A549 (cell line): ENCODE measurements at regions not wholly inside any gene's neighbourhood (a gene's known extent, or its start where the extent isn't known, plus 50 kb on each side); places are given as distances from the start of the nearest gene placed in this dataset.

Source experiments
- ATAC-seq, 2 experiments: fragments of 200-7000 bp in 1 of 2; fragments of >200 bp in 1 of 2; cut with Nextera tagmentation in 1 of 2; cut with Tn5 transposase in 1 of 2; 3 replicates each; pipeline versions ENCODE4 v1.8.0 to v1.9.1; 2018 to 2020; ENCODE audit warnings: mild to moderate bottlenecking in 1 of 2, moderate library complexity in 1 of 2
- CTCF ChIA-PET: fragments of 300-600 bp; sonication (Branson Sonifier 250); formaldehyde crosslinking; extraction: SDS; loops from one replicate; lab custom pipeline; 2021; ENCODE audit warnings: antibody characterized with exemption, inconsistent platforms; lab: Yijun Ruan, JAX
- POLR2A ChIA-PET: fragments of 350-600 bp; formaldehyde crosslinking; extraction: SDS; loops from one replicate; lab custom pipeline; 2021; ENCODE audit warnings: antibody characterized with exemption, inconsistent platforms; lab: Yijun Ruan, JAX
- DNase-seq, 2 experiments: peaks; one replicate each; pipeline versions ENCODE4 v3.0.0 to v3.0.0-alpha.2; 2011 to 2016; ENCODE audit warnings: low read depth in 1 of 2, low spot score in 1 of 2
- FAIRE-seq: peaks from 2 replicates; lab custom pipeline; 2011; peaks lifted over from hg19 to GRCh38; lab: Jason Lieb, UNC
- H3K27ac ChIP-seq, 2 experiments: fragments of >200 bp; sonication (Bioruptor Twin); formaldehyde crosslinking; 3 replicates each; pipeline ENCODE4 v1.5.1; 2016 to 2017
- H3K4me1 ChIP-seq: fragments of >200 bp; sonication (Bioruptor Twin); formaldehyde crosslinking; 3 replicates; pipeline ENCODE4 v1.6.1; 2016
- H3K4me2 ChIP-seq: fragments of >200 bp; sonication (Bioruptor Twin); formaldehyde crosslinking; 3 replicates; pipeline ENCODE4 v1.6.1; 2016
- H3K4me3 ChIP-seq: fragments of >200 bp; sonication (Bioruptor Twin); formaldehyde crosslinking; 3 replicates; pipeline ENCODE4 v1.5.1; 2016
- H3K9me3 ChIP-seq: fragments of >200 bp; sonication (Bioruptor Twin); formaldehyde crosslinking; 3 replicates; pipeline ENCODE4 v1.6.1; 2016
- CEBPB ChIP-seq, 2 experiments: fragments of >200 bp in 1 of 2; sonication (Bioruptor Twin) in 1 of 2; formaldehyde crosslinking in 1 of 2; IDR thresholded peaks; 2 replicates each; pipeline ENCODE4 v1.6.1; 2012 to 2016
- E2F6 ChIP-seq: IDR thresholded peaks from 2 replicates; pipeline ENCODE4 v1.6.1; 2012; ENCODE audit warnings: low read depth, borderline replicate concordance
- EHF ChIP-seq: fragments of 250-450 bp; sonication (Bioruptor Pico); IDR thresholded peaks from 2 replicates; pipeline ENCODE4 v1.5.0; 2020; ENCODE audit warnings: mild to moderate bottlenecking
- ELK1 ChIP-seq: fragments of 150-350 bp; IDR thresholded peaks from 2 replicates; pipeline ENCODE4 v1.6.1; 2014; ENCODE audit warnings: low read depth, mild to moderate bottlenecking, low read length
- ESRRA ChIP-seq: fragments of 150-350 bp; IDR thresholded peaks from 2 replicates; pipeline ENCODE4 v1.6.1; 2014; ENCODE audit warnings: mild to moderate bottlenecking, low read length, borderline replicate concordance
- FOXS1 ChIP-seq: fragments of 250-450 bp; sonication (Bioruptor Pico); IDR thresholded peaks from 2 replicates; pipeline ENCODE4 v1.5.0; 2020; ENCODE audit warnings: mild to moderate bottlenecking, moderate library complexity
- GATA3 ChIP-seq: IDR thresholded peaks from 2 replicates; pipeline ENCODE4 v1.6.1; 2012; ENCODE audit warnings: borderline replicate concordance
- HDAC2 ChIP-seq: fragments of 200-600 bp; sonication (generic); IDR thresholded peaks from 2 replicates; pipeline ENCODE4 v1.6.1; 2016
- HOXA7 ChIP-seq: fragments of 250-450 bp; sonication (Bioruptor Pico); IDR thresholded peaks from 2 replicates; pipeline ENCODE4 v1.5.0; 2020; ENCODE audit warnings: mild to moderate bottlenecking, moderate library complexity
- JUN ChIP-seq, 2 experiments: fragments of >200 bp; sonication (Bioruptor Twin); formaldehyde crosslinking; IDR thresholded peaks; 2 replicates in 1 of 2; 3 replicates in 1 of 2; pipeline ENCODE4 v1.6.1; 2016 to 2017
- MAFK ChIP-seq: fragments of 450-650 bp; IDR thresholded peaks from 2 replicates; pipeline ENCODE4 v1.6.1; 2014; ENCODE audit not compliant: partially characterized antibody
- MAX ChIP-seq: IDR thresholded peaks from 2 replicates; pipeline ENCODE4 v1.6.1; 2012
- MAZ ChIP-seq: fragments of 150-350 bp; IDR thresholded peaks from 2 replicates; pipeline ENCODE4 v1.6.1; 2014; ENCODE audit warnings: antibody characterized with exemption, low read depth, low read length, borderline replicate concordance
- NPAS2 ChIP-seq: fragments of 250-450 bp; sonication (Bioruptor Pico); IDR thresholded peaks from 2 replicates; pipeline ENCODE4 v1.8.0; 2022; ENCODE audit warnings: mild to moderate bottlenecking, moderate library complexity, borderline replicate concordance
- NR3C1 ChIP-seq: fragments of >200 bp; sonication (Bioruptor Twin); formaldehyde crosslinking; IDR thresholded peaks from 3 replicates; pipeline ENCODE4 v1.6.1; 2017
- PBX3 ChIP-seq: IDR thresholded peaks from 2 replicates; pipeline ENCODE4 v1.6.1; 2012
- PHF8 ChIP-seq: fragments of 200-600 bp; sonication (generic); IDR thresholded peaks from 2 replicates; pipeline ENCODE4 v1.6.1; 2016; ENCODE audit warnings: low read depth, mild to moderate bottlenecking, antibody characterized with exemption, moderate library complexity, borderline replicate concordance
- POLR2A ChIP-seq: IDR thresholded peaks from 2 replicates; pipeline ENCODE4 v1.6.1; 2012; ENCODE audit warnings: mild to moderate bottlenecking, low read length
- POLR2AphosphoS2 ChIP-seq: conservative IDR thresholded peaks from 2 replicates; pipeline ENCODE4 v1.6.1; 2012; ENCODE audit warnings: low read length, improper control_type of control experiment, inconsistent platforms
- RAD21 ChIP-seq, 2 experiments: fragments of >200 bp in 1 of 2; sonication (Bioruptor Twin) in 1 of 2; formaldehyde crosslinking in 1 of 2; IDR thresholded peaks in 1 of 2; conservative IDR thresholded peaks in 1 of 2; 2 replicates in 1 of 2; 3 replicates in 1 of 2; pipeline ENCODE4 v1.6.1; 2012 to 2018; ENCODE audit warnings: inconsistent platforms in 1 of 2
- RARB ChIP-seq: fragments of 250-450 bp; sonication (Bioruptor Pico); IDR thresholded peaks from 2 replicates; pipeline ENCODE4 v1.8.0; 2021; ENCODE audit warnings: mild to moderate bottlenecking, moderate library complexity
- SMC3 ChIP-seq: fragments of >200 bp; sonication (Bioruptor Twin); formaldehyde crosslinking; IDR thresholded peaks from 3 replicates; pipeline ENCODE4 v1.6.1; 2018; ENCODE audit warnings: inconsistent platforms
- SREBF2 ChIP-seq: fragments of 450-650 bp; IDR thresholded peaks from 2 replicates; pipeline ENCODE4 v1.6.1; 2014; ENCODE audit warnings: mild to moderate bottlenecking, moderate library complexity
- TFCP2L1 ChIP-seq: fragments of 250-450 bp; sonication (Bioruptor Pico); IDR thresholded peaks from 2 replicates; pipeline ENCODE4 v1.5.0; 2021; ENCODE audit warnings: mild to moderate bottlenecking
- ZC3H11A ChIP-seq: fragments of 450-650 bp; IDR thresholded peaks from 2 replicates; pipeline ENCODE4 v1.6.1; 2014; ENCODE audit warnings: antibody characterized with exemption, mild to moderate bottlenecking
- WGBS: methylation state at CpG from one replicate; pipeline ENCODE4 v1.1.6; 2017; ENCODE audit errors: missing lambda C conversion rate; 5-methylcytosine and 5-hydroxymethylcytosine counted together

GRCh38 chr10:21315645-21316220 is 209.7 kb downstream of the SKIDA1 start:
- Histone ChIP-seq H3K4me3 (peak overlapping the region; percentile 14; the same call in 1 of the 3 replicates), H3K4me2 (peak overlapping the region; percentile 69), H3K27ac (peak overlapping the region; percentile 93 to 94)
- ATAC-seq (peak; percentile 95 to 96), FAIRE-seq (peak; percentile 94)
- POLR2A ChIA-PET: interaction anchor here (0.5 to 1.3 kb wide), 4 partner anchors 19 to 180 kb away, joined by 3 to 9 read pairs (median 5); no protein-coding TSS in a partner anchor
- TF ChIP-seq RAD21 (conservative IDR thresholded peaks at IDR 0.05 in 1 of 2, IDR thresholded peaks at IDR 0.05 in 1 of 2) (peak; percentile 23 to 35; a peak in 3 of 5 replicates), GATA3 (peak; percentile 32; the same call in 1 of the 2 replicates), ELK1 (no peak), MAFK (no peak), TFCP2L1 (CRISPR knock-in tag) (no peak), HOXA7 (CRISPR knock-in tag) (no peak), JUN (IDR thresholded peaks at IDR 0.05) (peak in 1 of 2 experiments; percentile 84; a peak in 3 of 5 replicates), RARB (CRISPR knock-in tag) (0 out of 2 replicates have a peak, but pooled peaks have one; percentile 17), SMC3 (peak; percentile 17; the same call in 1 of the 3 replicates), PHF8 (no peak), FOXS1 (CRISPR knock-in tag) (no peak), MAX (peak; percentile 60), EHF (CRISPR knock-in tag) (no peak), NR3C1 (no peak), ZC3H11A (no peak), E2F6 (no peak), SREBF2 (no peak), POLR2A (peak; percentile 24; the same call in 1 of the 2 replicates), POLR2AphosphoS2 (no peak), CEBPB (IDR thresholded peaks at IDR 0.05) (peak in 1 of 2 experiments; percentile 33; a peak in 1 of 4 replicates), PBX3 (0 out of 2 replicates have a peak, but pooled peaks have one; percentile 47), ESRRA (no peak), HDAC2 (no peak), MAZ (no peak), NPAS2 (CRISPR knock-in tag) (no peak)
- TF ChIP-seq, all 56 proteins: peak for 9
- H3K4me1 ChIP-seq: peaks cover 53% of the 10 kb centered on the region
- peak; percentile 91 to 93 for DNase-seq
- CTCF ChIA-PET: interaction anchor here (0.7 to 1.2 kb wide), 4 partner anchors 21 to 1999 kb away, joined by 3 to 4 read pairs (median 4); no protein-coding TSS in a partner anchor
- H3K9me3 ChIP-seq: no peaks in the 10 kb centered on the region
- under 1% methylated on average over 5 of the region's 5 CpGs for WGBS
